ENCODE measurements at regions not wholly inside any gene's neighbourhood (a gene's known extent, or its start where the extent isn't known, plus 50 kb on each side); places are given as distances from the start of the nearest gene placed in this dataset.
"Not testable (repeated sequence)": the region's sequence is repeated elsewhere in the genome, so short reads cannot be mapped to it uniquely, and the experiment has no call there.

DNA sequence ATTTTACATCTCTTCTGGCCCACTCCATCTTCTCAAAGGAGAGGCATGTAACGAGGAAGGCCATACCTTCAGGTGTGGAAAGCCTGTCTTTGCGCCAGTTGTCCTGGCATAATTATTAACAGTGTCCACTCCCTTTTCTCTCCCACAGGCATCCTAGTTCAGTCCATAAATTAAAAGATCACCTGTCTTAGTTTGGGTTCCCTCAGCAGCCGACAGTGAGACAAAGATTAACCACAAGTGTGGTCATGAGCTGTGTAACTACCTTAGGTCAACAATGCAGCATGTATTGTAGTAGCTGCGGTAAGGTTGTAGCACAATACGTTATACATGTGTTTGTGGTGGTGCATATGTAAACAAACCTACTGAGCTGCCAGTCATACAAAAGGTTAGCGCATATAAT, 103.3 kb upstream of the GALNT15 start:
- peak; percentile 89 for ATAC-seq
- TF ChIP-seq, protein P1, sequence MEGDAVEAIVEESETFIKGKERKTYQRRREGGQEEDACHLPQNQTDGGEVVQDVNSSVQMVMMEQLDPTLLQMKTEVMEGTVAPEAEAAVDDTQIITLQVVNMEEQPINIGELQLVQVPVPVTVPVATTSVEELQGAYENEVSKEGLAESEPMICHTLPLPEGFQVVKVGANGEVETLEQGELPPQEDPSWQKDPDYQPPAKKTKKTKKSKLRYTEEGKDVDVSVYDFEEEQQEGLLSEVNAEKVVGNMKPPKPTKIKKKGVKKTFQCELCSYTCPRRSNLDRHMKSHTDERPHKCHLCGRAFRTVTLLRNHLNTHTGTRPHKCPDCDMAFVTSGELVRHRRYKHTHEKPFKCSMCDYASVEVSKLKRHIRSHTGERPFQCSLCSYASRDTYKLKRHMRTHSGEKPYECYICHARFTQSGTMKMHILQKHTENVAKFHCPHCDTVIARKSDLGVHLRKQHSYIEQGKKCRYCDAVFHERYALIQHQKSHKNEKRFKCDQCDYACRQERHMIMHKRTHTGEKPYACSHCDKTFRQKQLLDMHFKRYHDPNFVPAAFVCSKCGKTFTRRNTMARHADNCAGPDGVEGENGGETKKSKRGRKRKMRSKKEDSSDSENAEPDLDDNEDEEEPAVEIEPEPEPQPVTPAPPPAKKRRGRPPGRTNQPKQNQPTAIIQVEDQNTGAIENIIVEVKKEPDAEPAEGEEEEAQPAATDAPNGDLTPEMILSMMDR (IDR thresholded peaks at IDR 0.05), result no peak

DNA sequence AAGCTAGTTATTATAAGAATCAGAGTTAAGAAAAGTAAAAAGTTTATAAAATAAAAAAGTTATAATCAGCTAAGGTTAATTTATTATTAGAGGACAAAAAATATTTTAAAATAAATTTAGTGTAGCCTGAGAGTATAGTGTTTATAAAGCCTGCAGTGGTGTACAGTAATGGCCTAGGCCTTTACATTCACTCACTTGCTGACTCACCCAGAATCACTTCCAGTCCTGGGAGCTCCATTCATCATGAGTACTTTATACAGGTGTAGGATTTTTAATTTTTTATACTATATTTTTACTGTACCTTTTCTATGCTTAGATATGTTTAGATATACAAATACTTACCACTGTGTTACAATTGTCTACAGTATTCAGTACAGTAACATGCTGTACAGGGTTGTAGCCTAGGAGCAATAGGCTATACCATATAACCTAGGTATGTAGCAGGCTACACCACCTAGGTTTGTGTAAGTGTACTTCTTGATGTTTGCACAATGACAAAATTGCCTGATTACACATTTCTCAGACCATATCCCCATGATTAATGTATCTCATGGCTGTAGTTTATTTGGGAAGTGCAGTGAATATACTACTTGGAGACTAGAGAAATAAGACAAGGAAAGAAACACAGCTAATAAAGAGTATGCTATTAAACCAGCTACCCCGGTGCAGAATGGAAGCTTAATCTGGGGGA, 101.9 kb upstream of the GALNT15 start:
- Histone ChIP-seq H3K9me3 (peaks cover 3% of the 10 kb centered on the region), H3K36me3 (ENCODE audit: low read depth) (no peaks in the 10 kb centered on the region), H3K4me3 (no peak overlapping the region), H3K4me1 (ENCODE audit: low read depth) (no peaks in the 10 kb centered on the region)
- TF ChIP-seq, protein P1 (IDR thresholded peaks at IDR 0.05), result no peak
- ATAC-seq (peak; percentile 49), DNase-seq (no peak)
- intact Hi-C loops (cut with DNase I, micrococcal nuclease), result no loop called here

More for the DNA sequence above, 103.3 kb upstream of the GALNT15 start:
- peak in 1 of 3 donors; percentile 35 for DNase-seq
- Histone ChIP-seq H3K9me3 (no peaks in the 10 kb centered on the region), H3K4me3 (no peak overlapping the region), H3K36me3 (ENCODE audit: low read depth) (no peaks in the 10 kb centered on the region), H3K4me1 (ENCODE audit: low read depth) (no peaks in the 10 kb centered on the region)
- intact Hi-C loops (cut with DNase I, micrococcal nuclease), result no loop called here

DNA sequence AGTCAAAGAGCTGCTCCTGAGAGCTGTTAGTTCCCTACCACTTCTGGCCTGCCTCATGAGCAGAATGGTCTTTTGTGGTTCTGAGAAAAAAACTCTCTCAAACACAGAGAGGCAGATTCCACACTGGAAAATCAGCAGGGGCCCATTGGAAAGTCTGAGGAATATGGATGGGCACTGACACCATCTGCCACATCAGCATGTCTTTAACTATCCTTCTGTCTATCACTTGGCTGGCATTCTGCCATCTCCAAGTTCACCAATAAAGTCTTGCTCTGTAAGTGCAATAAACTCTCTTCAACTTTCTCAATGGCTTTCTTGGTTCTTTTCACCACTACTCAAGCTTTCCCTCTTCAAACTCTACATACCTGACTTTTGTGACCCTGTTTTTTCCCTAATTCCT, 101.3 kb upstream of the GALNT15 start:
- DNase-seq (peak in 1 of 3 donors; percentile 67), ATAC-seq (peak; percentile 52)
- H3K9me3 ChIP-seq, result peaks cover 3% of the 10 kb centered on the region
- no peaks in the 10 kb centered on the region for H3K4me1 ChIP-seq (ENCODE audit: low read depth)
- TF ChIP-seq, protein P1 (IDR thresholded peaks at IDR 0.05), result no peak
- H3K36me3 ChIP-seq (ENCODE audit: low read depth), result no peaks in the 10 kb centered on the region
- H3K4me3 ChIP-seq, result no peak overlapping the region
- intact Hi-C loops (cut with DNase I, micrococcal nuclease), result no loop called here

DNA sequence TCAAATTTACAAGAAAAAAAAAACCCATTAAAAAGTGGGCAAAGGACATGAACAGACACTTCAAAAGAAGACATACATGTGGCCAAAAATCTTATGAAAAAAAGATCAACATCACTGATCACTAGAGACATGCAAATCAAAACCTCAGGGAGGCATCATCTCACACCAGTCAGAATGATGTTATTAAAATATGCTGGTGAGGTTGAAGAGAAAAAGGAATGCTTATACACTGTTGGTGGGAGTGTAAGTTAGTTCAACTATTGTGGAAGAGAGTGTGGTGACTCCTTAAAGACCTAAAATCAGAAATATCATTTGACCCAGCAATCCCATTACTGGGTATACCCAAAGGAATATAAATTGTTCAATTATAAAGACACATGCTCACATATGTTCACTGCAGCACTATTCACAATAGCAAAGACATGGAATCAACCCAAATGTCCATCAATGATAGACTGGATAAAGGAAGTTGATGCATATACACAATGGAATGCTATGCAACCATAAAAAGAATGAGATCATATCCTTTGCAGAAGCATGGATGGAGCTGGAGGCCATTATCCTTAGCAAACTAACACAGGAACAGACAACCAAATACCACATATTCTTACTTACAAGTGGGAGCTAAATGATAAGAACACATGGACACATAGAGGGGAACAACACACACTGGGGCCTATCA, 100.3 kb upstream of the GALNT15 start:
- DNase-seq; H3K4me1 ChIP-seq (ENCODE audit: low read depth); H3K9me3 ChIP-seq; intact Hi-C loops (cut with DNase I, micrococcal nuclease); H3K36me3 ChIP-seq (ENCODE audit: low read depth); H3K4me3 ChIP-seq; ATAC-seq: not testable (repeated sequence)

DNA sequence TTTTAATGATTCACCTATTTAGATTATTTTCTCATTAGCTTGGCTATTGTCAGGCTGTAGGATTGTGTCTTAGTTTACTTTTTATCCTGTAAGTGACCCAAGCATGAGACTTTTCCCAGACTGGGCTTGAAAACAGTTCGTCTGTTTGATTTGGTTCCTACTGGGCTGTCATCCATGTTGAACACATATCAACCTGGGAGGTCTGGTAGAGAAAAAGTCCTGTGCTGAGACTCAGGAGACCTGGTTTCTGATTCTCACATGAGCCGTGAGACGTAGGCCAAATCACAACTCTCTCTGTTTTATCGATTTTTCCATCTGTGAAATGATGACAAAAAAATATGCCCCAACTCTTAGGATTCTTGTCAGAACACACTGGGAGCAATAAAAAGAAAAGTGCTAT, 98.8 kb upstream of the GALNT15 start:
- Histone ChIP-seq H3K36me3 (ENCODE audit: low read depth) (no peaks in the 10 kb centered on the region), H3K4me3 (no peak overlapping the region), H3K9me3 (peaks cover 3% of the 10 kb centered on the region), H3K4me1 (ENCODE audit: low read depth) (no peaks in the 10 kb centered on the region)
- ATAC-seq (no peak), DNase-seq (no peak)
- intact Hi-C loops (cut with DNase I, micrococcal nuclease), result no loop called here
- TF ChIP-seq, protein P1 (IDR thresholded peaks at IDR 0.05), result no peak

DNA sequence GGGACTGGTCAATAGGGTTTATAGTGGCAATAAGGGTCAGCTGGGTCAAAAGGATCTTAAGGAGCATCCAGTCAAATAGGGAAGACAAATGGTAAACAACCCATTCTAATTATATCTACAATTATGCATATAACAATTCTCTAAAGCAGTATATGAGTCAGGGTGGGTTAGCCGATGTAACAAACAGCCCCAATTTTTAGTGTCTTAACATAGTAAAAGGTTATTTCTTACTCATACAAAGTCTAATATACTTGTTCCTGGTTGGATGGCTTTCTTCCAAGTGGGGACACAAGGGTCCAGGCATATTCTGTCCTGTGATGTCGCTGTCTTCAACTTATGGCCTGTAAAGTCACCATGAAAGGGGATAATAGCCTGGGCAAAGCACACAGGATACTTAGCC, 97.9 kb upstream of the GALNT15 start:
- no peak overlapping the region for H3K4me3 ChIP-seq
- no peak for ATAC-seq
- no peaks in the 10 kb centered on the region for H3K4me1 ChIP-seq (ENCODE audit: low read depth)
- H3K36me3 ChIP-seq (ENCODE audit: low read depth), result no peaks in the 10 kb centered on the region
- TF ChIP-seq, protein P1 (IDR thresholded peaks at IDR 0.05), result no peak
- intact Hi-C loops (cut with DNase I, micrococcal nuclease), result no loop called here
- DNase-seq, result no peak
- H3K9me3 ChIP-seq, result peaks cover 10% of the 10 kb centered on the region

DNA sequence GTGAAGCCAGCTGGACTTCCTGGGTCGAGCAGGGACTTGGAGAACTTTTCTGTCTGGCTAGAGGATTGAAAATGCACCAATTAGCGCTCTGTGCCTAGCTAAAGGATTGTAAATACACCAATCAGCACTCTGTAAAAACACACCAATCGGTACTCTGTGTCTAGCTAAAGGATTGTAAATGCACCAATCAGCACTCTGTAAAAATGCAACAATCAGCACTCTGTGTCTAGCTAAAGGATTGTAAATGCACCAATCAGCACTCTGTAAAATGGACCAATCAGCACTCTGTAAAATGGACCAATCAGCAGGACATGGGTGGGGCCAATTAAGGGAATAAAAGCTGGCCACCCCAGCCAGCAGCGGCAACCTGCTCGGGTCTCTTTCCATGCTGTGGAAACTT, 97.3 kb upstream of the GALNT15 start:
- ATAC-seq; intact Hi-C loops (cut with DNase I, micrococcal nuclease); H3K4me1 ChIP-seq (ENCODE audit: low read depth); DNase-seq; H3K36me3 ChIP-seq (ENCODE audit: low read depth); H3K4me3 ChIP-seq: not testable (repeated sequence)
- H3K9me3 ChIP-seq, result peaks cover 14% of the 10 kb centered on the region

DNA sequence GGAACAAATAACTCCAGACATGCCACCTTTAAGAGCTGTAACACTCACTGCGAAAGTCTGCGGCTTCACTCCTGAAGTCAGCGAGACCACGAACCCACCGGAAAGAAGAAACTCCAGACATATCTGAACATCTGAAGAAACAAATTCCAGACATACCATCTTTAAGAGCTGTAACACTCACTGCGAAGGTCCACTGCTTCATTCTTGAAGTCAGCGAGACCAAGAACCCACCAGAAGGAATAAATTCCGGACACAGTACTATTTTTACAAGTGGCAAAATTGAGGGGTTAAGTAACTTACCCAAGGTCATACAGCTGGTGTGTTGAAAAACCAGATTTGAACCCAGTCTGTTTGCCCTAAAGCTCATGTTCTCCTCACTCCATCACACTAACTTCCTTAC, 96.8 kb upstream of the GALNT15 start:
- ATAC-seq; intact Hi-C loops (cut with DNase I, micrococcal nuclease); H3K36me3 ChIP-seq (ENCODE audit: low read depth); H3K4me1 ChIP-seq (ENCODE audit: low read depth); H3K4me3 ChIP-seq; DNase-seq: not testable (repeated sequence)
- H3K9me3 ChIP-seq, result peaks cover 16% of the 10 kb centered on the region
